ENCODE measurements at regions not wholly inside any gene's neighbourhood (a gene's known extent, or its start where the extent isn't known, plus 50 kb on each side); places are given as distances from the start of the nearest gene placed in this dataset.

DNA sequence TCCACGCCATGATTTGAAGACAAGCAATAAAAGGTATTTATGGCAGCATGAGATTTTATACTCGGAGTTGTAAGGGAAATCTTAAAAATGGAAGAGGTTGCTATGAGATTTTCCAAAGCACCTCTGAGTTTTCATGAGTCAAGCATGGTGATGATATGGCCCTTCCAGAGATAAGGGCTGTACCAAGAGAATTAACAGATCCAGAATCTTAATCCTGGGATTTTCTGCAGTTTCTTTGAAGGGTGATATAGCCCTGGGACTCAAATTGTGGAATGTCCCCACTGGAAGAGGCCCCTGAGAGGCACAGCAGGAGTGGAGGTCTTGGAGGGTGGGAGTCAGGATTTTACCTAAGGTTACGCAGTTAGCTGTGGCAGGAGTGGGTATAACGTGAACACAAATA lies 243.3 kb downstream of the ZNF621 start:
- no peak for TF ChIP-seq POLR2A (IDR thresholded peaks at IDR 0.05)
- TF ChIP-seq, protein P1, sequence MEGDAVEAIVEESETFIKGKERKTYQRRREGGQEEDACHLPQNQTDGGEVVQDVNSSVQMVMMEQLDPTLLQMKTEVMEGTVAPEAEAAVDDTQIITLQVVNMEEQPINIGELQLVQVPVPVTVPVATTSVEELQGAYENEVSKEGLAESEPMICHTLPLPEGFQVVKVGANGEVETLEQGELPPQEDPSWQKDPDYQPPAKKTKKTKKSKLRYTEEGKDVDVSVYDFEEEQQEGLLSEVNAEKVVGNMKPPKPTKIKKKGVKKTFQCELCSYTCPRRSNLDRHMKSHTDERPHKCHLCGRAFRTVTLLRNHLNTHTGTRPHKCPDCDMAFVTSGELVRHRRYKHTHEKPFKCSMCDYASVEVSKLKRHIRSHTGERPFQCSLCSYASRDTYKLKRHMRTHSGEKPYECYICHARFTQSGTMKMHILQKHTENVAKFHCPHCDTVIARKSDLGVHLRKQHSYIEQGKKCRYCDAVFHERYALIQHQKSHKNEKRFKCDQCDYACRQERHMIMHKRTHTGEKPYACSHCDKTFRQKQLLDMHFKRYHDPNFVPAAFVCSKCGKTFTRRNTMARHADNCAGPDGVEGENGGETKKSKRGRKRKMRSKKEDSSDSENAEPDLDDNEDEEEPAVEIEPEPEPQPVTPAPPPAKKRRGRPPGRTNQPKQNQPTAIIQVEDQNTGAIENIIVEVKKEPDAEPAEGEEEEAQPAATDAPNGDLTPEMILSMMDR (IDR thresholded peaks at IDR 0.05 in 4 of 5, conservative IDR thresholded peaks at IDR 0.05 in 1 of 5), result no peak
